Neural progenitor cell (in vitro differentiated cells): ENCODE measurements at regions not wholly inside any gene's neighbourhood (a gene's known extent, or its start where the extent isn't known, plus 50 kb on each side); places are given as distances from the start of the nearest gene placed in this dataset.

Experiments
- CTCF ChIP-seq: fragments of 200-600 bp; sonication (generic); IDR thresholded peaks from 2 replicates; pipeline ENCODE4 v1.5.1; 2017; ENCODE audit warnings: antibody characterized with exemption, mild to moderate bottlenecking
- EZH2 ChIP-seq: fragments of 200-600 bp; sonication (generic); IDR thresholded peaks from 2 replicates; pipeline ENCODE4 v1.6.1; 2017; ENCODE audit warnings: antibody characterized with exemption, mild to moderate bottlenecking, moderate library complexity

GRCh38 chr12:46043972-46044520 is 53.7 kb upstream of the SCAF11 start:
- TF ChIP-seq EZH2, result no peak
- no peak for TF ChIP-seq CTCF
